ENCODE measurements at regions not wholly inside any gene's neighbourhood (a gene's known extent, or its start where the extent isn't known, plus 50 kb on each side); places are given as distances from the start of the nearest gene placed in this dataset.
A peak's percentile ranks its signal among the peaks of the same experiment; 100 is the strongest.

- no peak overlapping the region for H3K4me3 ChIP-seq (ENCODE audit: low read length)
- DNase-seq (ENCODE audit: low read depth): no peak
- TF ChIP-seq CTCF (IDR thresholded peaks at IDR 0.05; ENCODE audit: insufficient read depth, low read depth, low read length, missing control alignments): no peak
Measured at GRCh38 chr15:79373113-79373512, 59.0 kb upstream of the MINAR1 start.

GRCh38 chr15:79373728-79374127, 58.4 kb upstream of the MINAR1 start:
- no peak for DNase-seq (ENCODE audit: low read depth)
- no peak overlapping the region for H3K4me3 ChIP-seq (ENCODE audit: low read length)

GRCh38 chr15:79376383-79376782, 55.8 kb upstream of the MINAR1 start:
- no peak overlapping the region for H3K4me3 ChIP-seq (ENCODE audit: low read length)
- no peak for TF ChIP-seq CTCF (IDR thresholded peaks at IDR 0.05; ENCODE audit: insufficient read depth, low read depth, low read length, missing control alignments)
- DNase-seq (ENCODE audit: low read depth): no peak

More at GRCh38 chr15:79373728-79374127, 58.4 kb upstream of the MINAR1 start:
- TF ChIP-seq CTCF (IDR thresholded peaks at IDR 0.05; ENCODE audit: insufficient read depth, low read depth, low read length, missing control alignments): no peak

- H3K4me3 ChIP-seq (ENCODE audit: low read length): no peak overlapping the region
- no peak for TF ChIP-seq CTCF (IDR thresholded peaks at IDR 0.05; ENCODE audit: insufficient read depth, low read depth, low read length, missing control alignments)
- DNase-seq (ENCODE audit: low read depth): peak; percentile 4
Measured at GRCh38 chr15:79378394-79379109, 53.6 kb upstream of the MINAR1 start.

- TF ChIP-seq CTCF (IDR thresholded peaks at IDR 0.05; ENCODE audit: insufficient read depth, low read depth, low read length, missing control alignments): peak; percentile 97
- no peak overlapping the region for H3K4me3 ChIP-seq (ENCODE audit: low read length)
- peak; percentile 70 for DNase-seq (ENCODE audit: low read depth)
Measured at GRCh38 chr15:79380755-79381497, 51.2 kb upstream of the MINAR1 start.

- no peak overlapping the region for H3K4me3 ChIP-seq (ENCODE audit: low read length)
- no peak for DNase-seq (ENCODE audit: low read depth)
- no peak for TF ChIP-seq CTCF (IDR thresholded peaks at IDR 0.05; ENCODE audit: insufficient read depth, low read depth, low read length, missing control alignments)
Measured at GRCh38 chr15:79381593-79381992, 50.5 kb upstream of the MINAR1 start.

Data from epithelial cell of esophagus (primary cell).